WERI-Rb-1 (cell line): ENCODE measurements at regions not wholly inside any gene's neighbourhood (a gene's known extent, or its start where the extent isn't known, plus 50 kb on each side); places are given as distances from the start of the nearest gene placed in this dataset.
"Not testable (repeated sequence)": the region's sequence is repeated elsewhere in the genome, so short reads cannot be mapped to it uniquely, and the experiment has no call there.

Experiments
- DNase-seq: peaks from one replicate; pipeline ENCODE4 v3.0.0-alpha.2; 2020
- H3K27ac ChIP-seq: fragments of 250-450 bp; sonication (Bioruptor Pico); 2 replicates; pipeline ENCODE4 v1.5.1; 2020; ENCODE audit warnings: mild to moderate bottlenecking, moderate library complexity
- H3K27me3 ChIP-seq: fragments of 250-450 bp; sonication (Bioruptor Pico); 2 replicates; pipeline ENCODE4 v1.5.1; 2021; ENCODE audit warnings: mild to moderate bottlenecking, low read depth, moderate library complexity; ENCODE audit not compliant: insufficient read depth, severe bottlenecking
- H3K36me3 ChIP-seq: fragments of 250-450 bp; sonication (Bioruptor Pico); 2 replicates; pipeline ENCODE4 v1.5.1; 2020; ENCODE audit warnings: mild to moderate bottlenecking, moderate library complexity
- H3K4me3 ChIP-seq: 2 replicates; pipeline ENCODE4 v1.5.1; 2011; ENCODE audit warnings: low read depth, mild to moderate bottlenecking, control low read depth, low read length
- H3K9me3 ChIP-seq: fragments of 250-450 bp; sonication (Bioruptor Pico); 2 replicates; pipeline ENCODE4 v1.5.1; 2021; ENCODE audit warnings: mild to moderate bottlenecking, moderate library complexity; ENCODE audit not compliant: severe bottlenecking
- TF ChIP-seq, protein P1 (sequence below): IDR thresholded peaks from 2 replicates; pipeline ENCODE4 v1.5.1; 2011; ENCODE audit warnings: low read depth, mild to moderate bottlenecking, control low read depth, inconsistent platforms, low read length

DNA sequence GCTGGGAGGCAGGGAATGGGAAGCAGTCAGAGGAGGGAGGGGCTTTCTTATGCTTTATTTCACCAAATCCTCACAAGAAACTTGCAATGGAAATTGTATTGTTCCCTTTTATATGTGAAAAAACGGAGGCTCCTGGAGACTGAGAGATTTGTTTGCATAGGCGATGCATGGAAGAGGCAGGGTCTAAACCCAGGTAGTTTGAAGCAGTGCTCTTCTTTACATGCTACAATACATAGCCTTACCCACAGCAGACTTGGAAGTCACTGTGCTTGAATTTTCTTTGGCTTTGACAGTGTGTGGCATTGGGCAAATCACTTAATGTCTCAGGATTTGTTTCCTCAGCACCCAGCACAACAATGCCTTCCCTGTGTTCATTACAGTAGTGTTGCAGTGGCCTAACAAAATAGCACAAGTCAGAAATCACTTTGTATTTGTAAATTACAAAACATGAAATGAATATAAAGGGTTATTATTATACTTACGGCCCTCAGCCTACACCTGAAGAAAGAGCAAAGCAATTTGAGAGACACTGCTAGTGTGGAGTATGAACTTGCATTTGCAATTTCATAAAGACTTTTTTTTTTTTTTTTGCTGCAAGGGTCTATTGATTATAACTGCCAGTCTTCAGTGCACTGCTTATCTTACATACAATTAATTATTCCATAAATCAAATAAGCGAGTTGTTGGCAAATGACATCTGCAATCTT lies 646.4 kb upstream of the KCNMB2 start:
- no peak for DNase-seq
- Histone ChIP-seq H3K36me3 (no peaks in the 10 kb centered on the region), H3K9me3 (no peaks in the 10 kb centered on the region), H3K27me3 (no peaks in the 10 kb centered on the region), H3K4me3 (no peak overlapping the region), H3K27ac (no peak overlapping the region)
- TF ChIP-seq, protein P1, sequence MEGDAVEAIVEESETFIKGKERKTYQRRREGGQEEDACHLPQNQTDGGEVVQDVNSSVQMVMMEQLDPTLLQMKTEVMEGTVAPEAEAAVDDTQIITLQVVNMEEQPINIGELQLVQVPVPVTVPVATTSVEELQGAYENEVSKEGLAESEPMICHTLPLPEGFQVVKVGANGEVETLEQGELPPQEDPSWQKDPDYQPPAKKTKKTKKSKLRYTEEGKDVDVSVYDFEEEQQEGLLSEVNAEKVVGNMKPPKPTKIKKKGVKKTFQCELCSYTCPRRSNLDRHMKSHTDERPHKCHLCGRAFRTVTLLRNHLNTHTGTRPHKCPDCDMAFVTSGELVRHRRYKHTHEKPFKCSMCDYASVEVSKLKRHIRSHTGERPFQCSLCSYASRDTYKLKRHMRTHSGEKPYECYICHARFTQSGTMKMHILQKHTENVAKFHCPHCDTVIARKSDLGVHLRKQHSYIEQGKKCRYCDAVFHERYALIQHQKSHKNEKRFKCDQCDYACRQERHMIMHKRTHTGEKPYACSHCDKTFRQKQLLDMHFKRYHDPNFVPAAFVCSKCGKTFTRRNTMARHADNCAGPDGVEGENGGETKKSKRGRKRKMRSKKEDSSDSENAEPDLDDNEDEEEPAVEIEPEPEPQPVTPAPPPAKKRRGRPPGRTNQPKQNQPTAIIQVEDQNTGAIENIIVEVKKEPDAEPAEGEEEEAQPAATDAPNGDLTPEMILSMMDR: no peak

DNA sequence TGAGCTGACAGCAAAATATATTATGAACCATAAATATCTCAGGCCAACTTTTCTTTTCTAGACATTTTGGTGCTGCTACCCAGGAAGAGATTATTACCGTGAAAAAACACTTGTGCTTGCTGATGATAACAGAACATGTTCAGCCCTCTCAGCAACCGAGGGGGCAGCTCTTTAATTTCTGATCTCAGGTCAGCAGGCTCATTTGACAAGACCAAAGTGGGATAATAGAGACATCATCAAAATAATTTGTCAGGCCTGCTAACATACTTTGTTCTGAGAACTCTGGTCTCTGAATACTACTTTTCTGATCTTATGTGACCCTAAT lies 645.9 kb upstream of the KCNMB2 start:
- no peaks in the 10 kb centered on the region for H3K9me3 ChIP-seq
- no peak overlapping the region for H3K27ac ChIP-seq
- TF ChIP-seq, protein P1: no peak
- no peak for DNase-seq
- no peaks in the 10 kb centered on the region for H3K36me3 ChIP-seq
- no peak overlapping the region for H3K4me3 ChIP-seq
- no peaks in the 10 kb centered on the region for H3K27me3 ChIP-seq

DNA sequence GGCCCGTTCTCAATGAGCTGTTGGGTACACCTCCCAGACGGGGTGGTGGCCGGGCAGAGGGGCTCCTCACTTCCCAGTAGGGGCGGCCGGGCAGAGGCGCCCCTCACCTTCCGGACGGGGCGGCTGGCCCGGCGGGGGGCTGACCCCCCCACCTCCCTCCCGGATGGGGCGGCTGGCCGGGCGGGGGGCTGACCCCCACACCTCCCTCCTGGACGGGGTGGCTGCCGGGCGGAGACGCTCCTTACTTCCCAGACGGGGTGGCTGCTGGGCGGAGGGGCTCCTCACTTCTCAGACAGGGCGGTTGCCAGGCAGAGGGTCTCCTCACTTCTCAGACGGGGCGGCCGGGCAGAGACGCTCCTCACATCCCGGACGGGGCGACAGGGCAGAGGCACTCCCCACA lies 644.7 kb upstream of the KCNMB2 start:
- not testable (repeated sequence) for H3K9me3 ChIP-seq, H3K36me3 ChIP-seq, DNase-seq, H3K27ac ChIP-seq, H3K27me3 ChIP-seq, H3K4me3 ChIP-seq

DNA sequence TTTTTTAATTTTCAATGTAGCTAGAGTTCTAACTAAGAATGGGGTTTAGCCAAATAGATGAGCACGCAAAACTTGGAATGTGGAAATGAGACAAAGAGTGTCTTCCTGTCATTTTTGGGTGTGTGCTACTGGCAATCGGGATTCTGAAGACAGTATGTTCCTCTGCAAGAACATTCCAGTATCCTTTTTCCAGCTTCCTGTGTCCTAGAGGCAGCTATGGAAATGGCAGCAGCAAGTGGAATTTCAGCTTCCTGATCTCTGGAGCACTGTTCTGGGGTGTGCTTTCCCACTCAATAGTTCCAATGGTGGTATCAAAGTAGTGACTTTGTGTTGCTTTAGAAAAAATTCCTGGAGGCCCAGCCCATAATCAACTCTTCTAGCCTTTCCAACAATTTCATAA lies 642.9 kb upstream of the KCNMB2 start:
- Histone ChIP-seq H3K27ac (no peak overlapping the region), H3K9me3 (no peaks in the 10 kb centered on the region), H3K36me3 (no peaks in the 10 kb centered on the region), H3K27me3 (no peaks in the 10 kb centered on the region), H3K4me3 (no peak overlapping the region)
- TF ChIP-seq, protein P1: no peak
- no peak for DNase-seq

DNA sequence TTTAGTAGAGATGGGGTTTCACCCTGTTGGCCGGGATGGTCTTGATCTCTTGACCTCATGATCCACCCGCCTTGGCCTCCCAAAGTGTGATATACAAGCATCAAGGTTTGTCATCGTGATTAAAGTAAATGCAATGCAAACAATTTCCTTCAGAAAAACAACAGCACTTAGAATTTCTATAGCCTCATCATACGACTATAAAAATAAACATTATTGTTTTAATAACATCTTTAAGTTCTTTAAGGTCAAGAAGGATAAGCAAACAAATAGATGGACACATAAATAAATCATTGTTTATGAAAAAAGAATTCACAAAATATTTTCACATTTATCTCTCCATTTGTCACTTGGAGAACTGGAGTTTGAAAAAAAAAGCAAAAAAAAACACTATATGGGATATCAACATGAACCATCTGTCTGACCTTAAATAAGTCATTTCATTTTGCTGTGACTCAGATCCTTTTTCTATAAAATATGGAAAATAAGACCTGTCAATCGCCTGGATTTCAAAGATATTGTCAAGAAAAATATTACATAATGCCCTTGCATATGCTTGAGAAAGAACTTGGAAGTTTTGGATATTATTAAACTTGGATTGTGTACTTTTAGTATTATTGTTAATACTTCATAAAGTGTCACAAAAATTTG lies 642.0 kb upstream of the KCNMB2 start:
- DNase-seq: no peak
- Histone ChIP-seq H3K27ac (no peak overlapping the region), H3K27me3 (no peaks in the 10 kb centered on the region), H3K9me3 (peaks cover 5% of the 10 kb centered on the region), H3K36me3 (no peaks in the 10 kb centered on the region), H3K4me3 (no peak overlapping the region)
- TF ChIP-seq, protein P1: no peak

DNA sequence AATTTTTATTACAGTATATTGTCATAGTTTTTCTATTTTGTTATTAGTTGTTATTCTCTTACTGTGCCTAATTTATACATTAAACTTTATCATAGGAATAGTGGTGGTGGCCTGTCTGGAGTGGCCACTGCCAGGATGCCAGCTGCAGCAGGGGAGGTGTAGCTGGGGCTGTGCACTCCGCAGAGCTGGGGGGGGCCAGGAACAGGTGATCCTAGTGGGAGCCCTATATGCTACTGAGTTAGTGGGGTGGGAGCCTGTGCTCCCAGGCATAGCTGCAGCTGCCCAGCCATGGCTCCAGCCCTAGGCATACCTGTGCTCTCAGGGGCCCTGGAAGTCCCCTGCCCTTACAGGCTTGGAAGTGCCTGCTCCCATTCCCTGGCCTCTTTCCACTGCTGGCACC lies 638.1 kb upstream of the KCNMB2 start:
- Histone ChIP-seq H3K36me3 (no peaks in the 10 kb centered on the region), H3K9me3 (peaks cover 14% of the 10 kb centered on the region), H3K4me3 (no peak overlapping the region), H3K27ac (no peak overlapping the region), H3K27me3 (no peaks in the 10 kb centered on the region)
- TF ChIP-seq, protein P1: no peak
- DNase-seq: no peak
